HG03378 (cell line): ENCODE measurements at regions not wholly inside any gene's neighbourhood (a gene's known extent, or its start where the extent isn't known, plus 50 kb on each side); places are given as distances from the start of the nearest gene placed in this dataset.
A peak's percentile ranks its signal among the peaks of the same experiment; 100 is the strongest.
"Not testable (repeated sequence)": the region's sequence is repeated elsewhere in the genome, so short reads cannot be mapped to it uniquely, and the experiment has no call there.

Experiments
- ATAC-seq: cut with Tn5 transposase; IDR thresholded peaks from one replicate; pipeline ENCODE4 v1.9.1; 2021; ENCODE audit warnings: mild to moderate bottlenecking, moderate library complexity; ENCODE audit not compliant: unreplicated experiment

DNA sequence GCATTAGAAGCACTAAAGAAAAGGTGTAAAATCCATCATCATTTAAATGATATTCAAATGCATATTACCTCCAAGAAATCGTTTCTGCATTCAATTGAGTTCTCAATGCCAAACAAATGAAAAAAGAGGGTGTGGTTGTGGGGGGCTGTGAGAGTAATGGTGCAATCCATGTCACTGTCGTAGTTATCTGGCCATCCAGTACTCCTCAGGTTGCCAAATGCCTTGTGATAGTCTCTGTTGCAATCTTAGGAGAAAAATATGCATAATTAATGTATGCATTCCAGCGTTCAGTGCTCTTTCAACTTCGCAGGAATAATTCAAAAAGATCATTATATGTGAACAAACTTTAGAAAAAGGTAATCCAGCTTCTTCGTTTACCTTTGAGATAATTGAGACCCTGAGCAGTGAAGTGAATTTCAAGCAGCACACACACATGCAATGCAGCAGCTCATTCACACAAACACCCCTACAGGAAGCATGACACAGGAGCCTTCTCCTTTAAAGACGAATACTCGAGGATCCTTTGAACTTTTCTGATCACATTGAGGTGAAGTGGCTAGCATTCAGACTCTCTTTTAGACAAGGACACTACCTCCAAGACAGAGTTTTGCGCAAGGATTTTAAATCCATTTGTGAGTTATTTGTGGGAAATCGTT is 73.4 kb downstream of the OR13A1 start:
- no peak for ATAC-seq

- ATAC-seq: no peak
Observed at GRCh38 chr10:45243261-45243660, 72.1 kb downstream of the OR13A1 start.

- no peak for ATAC-seq
Observed at GRCh38 chr10:45246522-45246921, 68.9 kb downstream of the OR13A1 start.

- peak; percentile 84 for ATAC-seq
Observed at GRCh38 chr10:45249978-45250693, 65.3 kb downstream of the OR13A1 start.

DNA sequence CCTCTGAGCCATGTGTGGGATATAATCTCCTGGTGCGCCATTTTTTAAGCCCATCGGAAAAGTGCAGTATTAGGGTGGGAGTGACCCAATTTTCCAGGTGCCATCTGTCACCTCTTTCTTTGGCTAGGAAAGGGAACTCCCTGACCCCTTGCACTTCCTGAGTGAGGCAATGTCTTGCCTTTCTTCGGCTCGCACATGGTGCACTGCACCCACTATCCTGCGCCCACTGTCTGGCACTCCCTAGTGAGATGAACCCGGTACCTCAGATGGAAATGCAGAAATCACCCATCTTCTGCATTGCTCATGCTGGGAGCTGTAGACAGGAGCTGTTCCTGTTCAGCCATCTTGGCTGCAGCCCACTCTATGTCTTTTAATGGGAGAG is 64.7 kb downstream of the OR13A1 start:
- not testable (repeated sequence) for ATAC-seq
